Parathyroid adenoma (tissue), 2 donors: ENCODE measurements at regions not wholly inside any gene's neighbourhood (a gene's known extent, or its start where the extent isn't known, plus 50 kb on each side); places are given as distances from the start of the nearest gene placed in this dataset.

ENCODE experiments used
- H2AFZ ChIP-seq: fragments of 300-600 bp; sonication (generic); one replicate; pipeline ENCODE4 v1.7.0; 2017; ENCODE audit warnings: antibody characterized with exemption, mild to moderate bottlenecking
- H3K27ac ChIP-seq: fragments of 300-600 bp; sonication (generic); one replicate; pipeline ENCODE4 v1.7.0; 2017
- H3K27me3 ChIP-seq: fragments of 300-600 bp; sonication (generic); one replicate; pipeline ENCODE4 v1.7.0; 2017; ENCODE audit warnings: low read length; ENCODE audit not compliant: control insufficient read depth, insufficient read depth
- H3K36me3 ChIP-seq: fragments of 300-600 bp; sonication (generic); one replicate; pipeline ENCODE4 v1.7.0; 2017; ENCODE audit warnings: low read length; ENCODE audit not compliant: control insufficient read depth, insufficient read depth
- H3K4me1 ChIP-seq: fragments of 300-600 bp; sonication (generic); one replicate; pipeline ENCODE4 v1.7.0; 2017; ENCODE audit warnings: control low read depth
- H3K4me2 ChIP-seq: fragments of 300-600 bp; sonication (generic); one replicate; pipeline ENCODE4 v1.7.0; 2017; ENCODE audit warnings: low read length
- H3K4me3 ChIP-seq: fragments of 300-600 bp; sonication (generic); one replicate; pipeline ENCODE4 v1.7.0; 2017; ENCODE audit warnings: low read depth, low read length
- H3K79me2 ChIP-seq: fragments of 300-600 bp; sonication (generic); one replicate; pipeline ENCODE4 v1.7.0; 2017; ENCODE audit warnings: control low read depth
- H3K9ac ChIP-seq: fragments of 300-600 bp; sonication (generic); one replicate; pipeline ENCODE4 v1.7.0; 2017; ENCODE audit warnings: mild to moderate bottlenecking
- H3K9me3 ChIP-seq: fragments of 300-600 bp; sonication (generic); one replicate; pipeline ENCODE4 v1.7.0; 2017; ENCODE audit warnings: low read length; ENCODE audit not compliant: control insufficient read depth
- CTCF ChIP-seq: fragments of 300-600 bp; sonication (generic); IDR thresholded peaks from one replicate; pipeline ENCODE4 v1.7.0; 2017; ENCODE audit warnings: antibody characterized with exemption, mild to moderate bottlenecking
- donor health status: primary hyperparathyroidism.

- no peak for TF ChIP-seq CTCF
- H3K27ac ChIP-seq: peak overlapping the region; percentile 47
- H3K4me1 ChIP-seq: no peaks in the 10 kb centered on the region
Observed at GRCh38 chr6:4381381-4381780, 246.0 kb upstream of the ECI2 start.

GRCh38 chr6:4380881-4381281, 245.5 kb upstream of the ECI2 start:
- H3K27ac ChIP-seq: peak overlapping the region; percentile 47
- H3K79me2 ChIP-seq: no peaks in the 10 kb centered on the region
- H3K27me3 ChIP-seq: no peaks in the 10 kb centered on the region
- H3K36me3 ChIP-seq: no peaks in the 10 kb centered on the region
- H3K9me3 ChIP-seq: no peaks in the 10 kb centered on the region
- no peak overlapping the region for H3K4me3 ChIP-seq
- H3K9ac ChIP-seq: no peak overlapping the region
- no peak overlapping the region for H2AFZ ChIP-seq
- H3K4me1 ChIP-seq: no peaks in the 10 kb centered on the region
- no peak overlapping the region for H3K4me2 ChIP-seq
- TF ChIP-seq CTCF: no peak

More at GRCh38 chr6:4381381-4381780, 246.0 kb upstream of the ECI2 start:
- Histone ChIP-seq H3K9ac (no peak overlapping the region), H3K4me2 (no peak overlapping the region), H2AFZ (no peak overlapping the region), H3K27me3 (no peaks in the 10 kb centered on the region), H3K4me3 (no peak overlapping the region), H3K79me2 (no peaks in the 10 kb centered on the region), H3K9me3 (no peaks in the 10 kb centered on the region), H3K36me3 (no peaks in the 10 kb centered on the region)

- TF ChIP-seq CTCF: no peak
- no peak overlapping the region for H3K27ac ChIP-seq
- H3K4me3 ChIP-seq: no peak overlapping the region
- H3K79me2 ChIP-seq: no peaks in the 10 kb centered on the region
- no peak overlapping the region for H2AFZ ChIP-seq
- H3K27me3 ChIP-seq: no peaks in the 10 kb centered on the region
- H3K36me3 ChIP-seq: no peaks in the 10 kb centered on the region
- H3K4me1 ChIP-seq: no peaks in the 10 kb centered on the region
- H3K9me3 ChIP-seq: no peaks in the 10 kb centered on the region
- no peak overlapping the region for H3K4me2 ChIP-seq
- no peak overlapping the region for H3K9ac ChIP-seq
Observed at GRCh38 chr6:4379958-4380357, 244.6 kb upstream of the ECI2 start.

- Histone ChIP-seq H3K27ac (no peak overlapping the region), H2AFZ (no peak overlapping the region), H3K9me3 (no peaks in the 10 kb centered on the region), H3K27me3 (no peaks in the 10 kb centered on the region), H3K4me2 (no peak overlapping the region), H3K9ac (no peak overlapping the region), H3K4me1 (no peaks in the 10 kb centered on the region), H3K79me2 (no peaks in the 10 kb centered on the region), H3K4me3 (no peak overlapping the region), H3K36me3 (no peaks in the 10 kb centered on the region)
- TF ChIP-seq CTCF: no peak
Observed at GRCh38 chr6:4378319-4378996, 243.1 kb upstream of the ECI2 start.

GRCh38 chr6:4377603-4378002, 242.2 kb upstream of the ECI2 start:
- H3K27me3 ChIP-seq: no peaks in the 10 kb centered on the region
- no peak for TF ChIP-seq CTCF
- no peak overlapping the region for H3K27ac ChIP-seq

More at GRCh38 chr6:4377603-4378002, 242.2 kb upstream of the ECI2 start:
- Histone ChIP-seq H3K4me3 (no peak overlapping the region), H3K4me1 (no peaks in the 10 kb centered on the region), H3K79me2 (no peaks in the 10 kb centered on the region), H3K36me3 (no peaks in the 10 kb centered on the region), H3K4me2 (no peak overlapping the region), H3K9me3 (no peaks in the 10 kb centered on the region), H2AFZ (no peak overlapping the region), H3K9ac (no peak overlapping the region)
